HL-60 (cell line): ENCODE measurements at regions not wholly inside any gene's neighbourhood (a gene's known extent, or its start where the extent isn't known, plus 50 kb on each side); places are given as distances from the start of the nearest gene placed in this dataset.

ENCODE experiments used
- DNase-seq, 2 experiments: peaks; one replicate each; pipeline ENCODE4 v3.0.0-alpha.2; 2010 to 2020; ENCODE audit warnings: low read depth in 1 of 2, low spot score in 1 of 2
- H3K27ac ChIP-seq: fragments of 250-450 bp; sonication (Bioruptor Pico); replicated peaks from 2 replicates; pipeline ENCODE4 v1.5.1; 2020; ENCODE audit warnings: mild to moderate bottlenecking, moderate library complexity
- H3K27me3 ChIP-seq: fragments of 250-450 bp; sonication (Bioruptor Pico); 2 replicates; pipeline ENCODE4 v1.5.1; 2021; ENCODE audit warnings: mild to moderate bottlenecking, moderate library complexity; ENCODE audit not compliant: insufficient read depth, poor library complexity, severe bottlenecking
- H3K4me3 ChIP-seq: replicated peaks from 2 replicates; pipeline ENCODE4 v1.5.1; 2011; ENCODE audit warnings: mild to moderate bottlenecking, control low read depth, low read length; ENCODE audit not compliant: insufficient read depth
- GABPA ChIP-seq: IDR thresholded peaks from 2 replicates; pipeline ENCODE4 v1.6.1; 2012; ENCODE audit warnings: low read depth
- POLR2AphosphoS5 ChIP-seq: IDR thresholded peaks from 2 replicates; pipeline ENCODE4 v1.6.1; 2012; ENCODE audit warnings: low read depth
- SPI1 ChIP-seq: IDR thresholded peaks from 2 replicates; pipeline ENCODE4 v1.6.1; 2012; ENCODE audit warnings: low read depth, mild to moderate bottlenecking, borderline replicate concordance
- TF ChIP-seq, protein P1 (sequence below): IDR thresholded peaks from one replicate; pipeline ENCODE4 v1.5.1; 2011; ENCODE audit warnings: low read length, control low read depth, inconsistent platforms; ENCODE audit not compliant: insufficient read depth
- TF ChIP-seq, protein P2 (sequence below): IDR thresholded peaks from 2 replicates; pipeline ENCODE4 v1.6.1; 2012; ENCODE audit warnings: low read depth; ENCODE audit not compliant: insufficient replicate concordance

DNA sequence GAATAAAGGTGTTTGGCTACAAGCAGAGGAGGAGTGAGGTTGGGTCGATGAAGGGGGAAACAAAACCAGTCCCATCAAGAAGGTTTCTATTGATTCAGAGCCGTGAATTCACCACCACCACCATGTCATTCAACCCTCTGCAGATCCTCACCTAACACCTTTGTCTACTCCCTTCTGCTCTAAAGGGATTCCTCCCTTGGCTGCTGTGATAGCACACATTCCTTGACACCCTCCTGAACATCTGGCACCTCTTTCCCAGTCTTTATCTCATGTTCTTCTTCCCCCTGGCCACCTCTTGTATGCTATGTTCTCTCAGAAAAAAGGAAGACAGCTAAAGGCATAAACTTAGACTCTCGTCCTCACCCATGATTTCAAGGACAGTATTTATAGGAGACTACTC is 318.0 kb downstream of the GPAM start:
- no peak for DNase-seq
- TF ChIP-seq, protein P1, sequence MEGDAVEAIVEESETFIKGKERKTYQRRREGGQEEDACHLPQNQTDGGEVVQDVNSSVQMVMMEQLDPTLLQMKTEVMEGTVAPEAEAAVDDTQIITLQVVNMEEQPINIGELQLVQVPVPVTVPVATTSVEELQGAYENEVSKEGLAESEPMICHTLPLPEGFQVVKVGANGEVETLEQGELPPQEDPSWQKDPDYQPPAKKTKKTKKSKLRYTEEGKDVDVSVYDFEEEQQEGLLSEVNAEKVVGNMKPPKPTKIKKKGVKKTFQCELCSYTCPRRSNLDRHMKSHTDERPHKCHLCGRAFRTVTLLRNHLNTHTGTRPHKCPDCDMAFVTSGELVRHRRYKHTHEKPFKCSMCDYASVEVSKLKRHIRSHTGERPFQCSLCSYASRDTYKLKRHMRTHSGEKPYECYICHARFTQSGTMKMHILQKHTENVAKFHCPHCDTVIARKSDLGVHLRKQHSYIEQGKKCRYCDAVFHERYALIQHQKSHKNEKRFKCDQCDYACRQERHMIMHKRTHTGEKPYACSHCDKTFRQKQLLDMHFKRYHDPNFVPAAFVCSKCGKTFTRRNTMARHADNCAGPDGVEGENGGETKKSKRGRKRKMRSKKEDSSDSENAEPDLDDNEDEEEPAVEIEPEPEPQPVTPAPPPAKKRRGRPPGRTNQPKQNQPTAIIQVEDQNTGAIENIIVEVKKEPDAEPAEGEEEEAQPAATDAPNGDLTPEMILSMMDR: no peak
- TF ChIP-seq, protein P2, sequence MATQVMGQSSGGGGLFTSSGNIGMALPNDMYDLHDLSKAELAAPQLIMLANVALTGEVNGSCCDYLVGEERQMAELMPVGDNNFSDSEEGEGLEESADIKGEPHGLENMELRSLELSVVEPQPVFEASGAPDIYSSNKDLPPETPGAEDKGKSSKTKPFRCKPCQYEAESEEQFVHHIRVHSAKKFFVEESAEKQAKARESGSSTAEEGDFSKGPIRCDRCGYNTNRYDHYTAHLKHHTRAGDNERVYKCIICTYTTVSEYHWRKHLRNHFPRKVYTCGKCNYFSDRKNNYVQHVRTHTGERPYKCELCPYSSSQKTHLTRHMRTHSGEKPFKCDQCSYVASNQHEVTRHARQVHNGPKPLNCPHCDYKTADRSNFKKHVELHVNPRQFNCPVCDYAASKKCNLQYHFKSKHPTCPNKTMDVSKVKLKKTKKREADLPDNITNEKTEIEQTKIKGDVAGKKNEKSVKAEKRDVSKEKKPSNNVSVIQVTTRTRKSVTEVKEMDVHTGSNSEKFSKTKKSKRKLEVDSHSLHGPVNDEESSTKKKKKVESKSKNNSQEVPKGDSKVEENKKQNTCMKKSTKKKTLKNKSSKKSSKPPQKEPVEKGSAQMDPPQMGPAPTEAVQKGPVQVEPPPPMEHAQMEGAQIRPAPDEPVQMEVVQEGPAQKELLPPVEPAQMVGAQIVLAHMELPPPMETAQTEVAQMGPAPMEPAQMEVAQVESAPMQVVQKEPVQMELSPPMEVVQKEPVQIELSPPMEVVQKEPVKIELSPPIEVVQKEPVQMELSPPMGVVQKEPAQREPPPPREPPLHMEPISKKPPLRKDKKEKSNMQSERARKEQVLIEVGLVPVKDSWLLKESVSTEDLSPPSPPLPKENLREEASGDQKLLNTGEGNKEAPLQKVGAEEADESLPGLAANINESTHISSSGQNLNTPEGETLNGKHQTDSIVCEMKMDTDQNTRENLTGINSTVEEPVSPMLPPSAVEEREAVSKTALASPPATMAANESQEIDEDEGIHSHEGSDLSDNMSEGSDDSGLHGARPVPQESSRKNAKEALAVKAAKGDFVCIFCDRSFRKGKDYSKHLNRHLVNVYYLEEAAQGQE: no peak
- TF ChIP-seq POLR2AphosphoS5: no peak
- no peak for TF ChIP-seq SPI1
- no peak for TF ChIP-seq GABPA
- Histone ChIP-seq H3K4me3 (no peak overlapping the region), H3K27me3 (no peaks in the 10 kb centered on the region), H3K27ac (no peak overlapping the region)

DNA sequence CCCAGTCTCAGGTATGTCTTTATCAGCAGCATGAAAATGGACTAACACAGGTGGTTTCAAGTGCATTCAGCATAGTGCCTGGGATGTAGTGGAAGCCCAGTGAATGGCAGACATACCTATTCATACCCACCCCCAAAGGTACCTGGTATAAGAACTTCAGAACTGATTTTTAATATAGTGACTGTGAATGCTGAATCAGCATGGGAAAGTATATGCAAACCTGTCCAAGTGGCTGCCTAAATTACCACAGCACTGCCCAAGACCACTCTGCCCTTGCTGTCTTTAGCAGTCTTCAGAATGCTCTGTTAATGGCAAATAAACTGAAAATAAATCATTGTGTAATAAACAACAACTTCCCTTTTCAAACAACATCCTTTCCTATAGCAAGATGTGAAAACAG is 312.1 kb downstream of the GPAM start:
- no peaks in the 10 kb centered on the region for H3K27me3 ChIP-seq
- TF ChIP-seq SPI1 (no peak), GABPA (no peak), POLR2AphosphoS5 (no peak)
- TF ChIP-seq, protein P1: no peak
- TF ChIP-seq, protein P2: no peak
- H3K4me3 ChIP-seq: no peak overlapping the region
- DNase-seq: no peak
- no peak overlapping the region for H3K27ac ChIP-seq

DNA sequence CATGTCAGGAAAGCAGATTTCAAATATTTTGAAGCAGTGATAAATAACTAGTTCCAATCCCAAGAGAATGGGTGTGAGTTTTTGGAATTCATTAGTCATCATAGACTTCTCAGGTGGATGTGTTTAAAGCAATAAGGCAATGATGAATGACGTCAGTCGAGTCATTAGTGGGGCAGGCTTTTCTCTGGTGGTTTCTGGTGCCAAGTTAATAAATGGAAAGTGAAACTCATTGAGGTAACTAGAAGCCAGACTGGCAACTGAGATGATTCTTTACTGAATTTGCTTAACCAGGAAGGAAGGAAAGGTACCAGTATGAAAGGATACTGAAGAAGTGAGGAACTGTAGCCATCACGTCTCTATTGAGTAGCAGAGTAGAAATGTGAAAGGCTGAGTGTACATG is 311.0 kb downstream of the GPAM start:
- DNase-seq: no peak
- Histone ChIP-seq H3K27ac (no peak overlapping the region), H3K4me3 (no peak overlapping the region), H3K27me3 (no peaks in the 10 kb centered on the region)
- TF ChIP-seq GABPA (no peak), POLR2AphosphoS5 (no peak), SPI1 (no peak)
- TF ChIP-seq, protein P2: no peak
- TF ChIP-seq, protein P1: no peak
